ENCODE measurements at regions not wholly inside any gene's neighbourhood (a gene's known extent, or its start where the extent isn't known, plus 50 kb on each side); places are given as distances from the start of the nearest gene placed in this dataset.
"Not testable (repeated sequence)": the region's sequence is repeated elsewhere in the genome, so short reads cannot be mapped to it uniquely, and the experiment has no call there.

GRCh38 chrX:50996930-50997329, 86.4 kb downstream of the BMP15 start:
- ChIA-PET POLR2A (no interaction called here), CTCF (no interaction called here)
- H3K36me3 ChIP-seq (ENCODE audit: control insufficient read depth in 4 of 4, insufficient read depth in 4 of 4, low read length in 3 of 4): no peaks in the 10 kb centered on the region
- no peaks in the 10 kb centered on the region for H3K4me1 ChIP-seq (ENCODE audit: control extremely low read depth in 1 of 4, control insufficient read depth in 4 of 4, insufficient read depth in 4 of 4, low read length in 3 of 4)
- 75% methylated on average over 3 of the region's 4 CpGs for WGBS (ENCODE audit: insufficient coverage)
- DNase-seq: no peak
- H3K27ac ChIP-seq (ENCODE audit: insufficient read depth in 1 of 2, low read depth in 1 of 2, low read length in 2 of 2, poor library complexity in 1 of 2, severe bottlenecking in 2 of 2): no peak overlapping the region
- no peaks in the 10 kb centered on the region for H3K27me3 ChIP-seq (replicated peaks in 2 of 5; ENCODE audit: control insufficient read depth in 4 of 5, insufficient read depth in 5 of 5, low read length in 4 of 5)
- H3K9me3 ChIP-seq (ENCODE audit: control extremely low read depth in 1 of 5, control insufficient read depth in 4 of 5, insufficient read depth in 2 of 5, low read depth in 1 of 5, low read length in 4 of 5): no peaks in the 10 kb centered on the region
- H3K4me3 ChIP-seq (ENCODE audit: control insufficient read depth in 1 of 7, extremely low read depth in 1 of 7, insufficient read depth in 4 of 7, low read depth in 2 of 7, low read length in 6 of 7): no peak overlapping the region

GRCh38 chrX:51000384-51000783, 89.8 kb downstream of the BMP15 start:
- WGBS (ENCODE audit: insufficient coverage): no CpG with 5 or more reads among the region's 4 CpGs
- H3K27ac ChIP-seq (ENCODE audit: insufficient read depth in 1 of 2, low read depth in 1 of 2, low read length in 2 of 2, poor library complexity in 1 of 2, severe bottlenecking in 2 of 2); H3K4me1 ChIP-seq (ENCODE audit: control extremely low read depth in 1 of 4, control insufficient read depth in 4 of 4, insufficient read depth in 4 of 4, low read length in 3 of 4); POLR2A ChIA-PET; H3K4me3 ChIP-seq (ENCODE audit: control insufficient read depth in 1 of 7, extremely low read depth in 1 of 7, insufficient read depth in 4 of 7, low read depth in 2 of 7, low read length in 6 of 7); CTCF ChIA-PET; H3K27me3 ChIP-seq (replicated peaks in 2 of 5; ENCODE audit: control insufficient read depth in 4 of 5, insufficient read depth in 5 of 5, low read length in 4 of 5); H3K9me3 ChIP-seq (ENCODE audit: control extremely low read depth in 1 of 5, control insufficient read depth in 4 of 5, insufficient read depth in 2 of 5, low read depth in 1 of 5, low read length in 4 of 5); DNase-seq; H3K36me3 ChIP-seq (ENCODE audit: control insufficient read depth in 4 of 4, insufficient read depth in 4 of 4, low read length in 3 of 4): not testable (repeated sequence)

- H3K4me3 ChIP-seq (ENCODE audit: control insufficient read depth in 1 of 7, extremely low read depth in 1 of 7, insufficient read depth in 4 of 7, low read depth in 2 of 7, low read length in 6 of 7); H3K4me1 ChIP-seq (ENCODE audit: control extremely low read depth in 1 of 4, control insufficient read depth in 4 of 4, insufficient read depth in 4 of 4, low read length in 3 of 4); H3K36me3 ChIP-seq (ENCODE audit: control insufficient read depth in 4 of 4, insufficient read depth in 4 of 4, low read length in 3 of 4); H3K27ac ChIP-seq (ENCODE audit: insufficient read depth in 1 of 2, low read depth in 1 of 2, low read length in 2 of 2, poor library complexity in 1 of 2, severe bottlenecking in 2 of 2); POLR2A ChIA-PET; DNase-seq; H3K9me3 ChIP-seq (ENCODE audit: control extremely low read depth in 1 of 5, control insufficient read depth in 4 of 5, insufficient read depth in 2 of 5, low read depth in 1 of 5, low read length in 4 of 5); H3K27me3 ChIP-seq (replicated peaks in 2 of 5; ENCODE audit: control insufficient read depth in 4 of 5, insufficient read depth in 5 of 5, low read length in 4 of 5); CTCF ChIA-PET: not testable (repeated sequence)
- WGBS (ENCODE audit: insufficient coverage): 69% methylated on average over 6 of the region's 11 CpGs
Measured at GRCh38 chrX:51001733-51002632, 91.4 kb downstream of the BMP15 start.

GRCh38 chrX:51006064-51006463, 95.5 kb downstream of the BMP15 start:
- no peak overlapping the region for H3K27ac ChIP-seq (ENCODE audit: insufficient read depth in 1 of 2, low read depth in 1 of 2, low read length in 2 of 2, poor library complexity in 1 of 2, severe bottlenecking in 2 of 2)
- ChIA-PET CTCF (no interaction called here), POLR2A (no interaction called here)

GRCh38 chrX:51024106-51024696, 113.7 kb downstream of the BMP15 start:
- POLR2A ChIA-PET: no interaction called here
- peaks cover 0 to 7% (median 0%) of the 10 kb centered on the region in 5 experiments for H3K9me3 ChIP-seq (ENCODE audit: control extremely low read depth in 1 of 5, control insufficient read depth in 4 of 5, insufficient read depth in 2 of 5, low read depth in 1 of 5, low read length in 4 of 5)
- H3K27ac ChIP-seq (ENCODE audit: insufficient read depth in 1 of 2, low read depth in 1 of 2, low read length in 2 of 2, poor library complexity in 1 of 2, severe bottlenecking in 2 of 2): no peak overlapping the region
- no peak overlapping the region for H3K4me3 ChIP-seq (ENCODE audit: control insufficient read depth in 1 of 7, extremely low read depth in 1 of 7, insufficient read depth in 4 of 7, low read depth in 2 of 7, low read length in 6 of 7)
- WGBS (ENCODE audit: insufficient coverage): 53% methylated on average over 5 of the region's 5 CpGs
- H3K36me3 ChIP-seq (ENCODE audit: control insufficient read depth in 4 of 4, insufficient read depth in 4 of 4, low read length in 3 of 4): no peaks in the 10 kb centered on the region
- no peak for DNase-seq
- H3K4me1 ChIP-seq (ENCODE audit: control extremely low read depth in 1 of 4, control insufficient read depth in 4 of 4, insufficient read depth in 4 of 4, low read length in 3 of 4): no peaks in the 10 kb centered on the region
- H3K27me3 ChIP-seq (replicated peaks in 2 of 5; ENCODE audit: control insufficient read depth in 4 of 5, insufficient read depth in 5 of 5, low read length in 4 of 5): no peaks in the 10 kb centered on the region
- CTCF ChIA-PET: no interaction called here

More at GRCh38 chrX:51006064-51006463, 95.5 kb downstream of the BMP15 start:
- no peak overlapping the region for H3K4me3 ChIP-seq (ENCODE audit: control insufficient read depth in 1 of 7, extremely low read depth in 1 of 7, insufficient read depth in 4 of 7, low read depth in 2 of 7, low read length in 6 of 7)
- no peak for DNase-seq
- H3K4me1 ChIP-seq (ENCODE audit: control extremely low read depth in 1 of 4, control insufficient read depth in 4 of 4, insufficient read depth in 4 of 4, low read length in 3 of 4): no peaks in the 10 kb centered on the region
- H3K36me3 ChIP-seq (ENCODE audit: control insufficient read depth in 4 of 4, insufficient read depth in 4 of 4, low read length in 3 of 4): no peaks in the 10 kb centered on the region
- H3K27me3 ChIP-seq (replicated peaks in 2 of 5; ENCODE audit: control insufficient read depth in 4 of 5, insufficient read depth in 5 of 5, low read length in 4 of 5): peaks cover 0 to 8% (median 0%) of the 10 kb centered on the region in 5 experiments
- H3K9me3 ChIP-seq (ENCODE audit: control extremely low read depth in 1 of 5, control insufficient read depth in 4 of 5, insufficient read depth in 2 of 5, low read depth in 1 of 5, low read length in 4 of 5): no peaks in the 10 kb centered on the region

GRCh38 chrX:51026862-51027261, 116.3 kb downstream of the BMP15 start:
- 85% methylated on average over 3 of the region's 3 CpGs for WGBS (ENCODE audit: insufficient coverage)
- no peak overlapping the region for H3K4me3 ChIP-seq (ENCODE audit: control insufficient read depth in 1 of 7, extremely low read depth in 1 of 7, insufficient read depth in 4 of 7, low read depth in 2 of 7, low read length in 6 of 7)
- CTCF ChIA-PET: no interaction called here

GRCh38 chrX:51035746-51036145, 125.2 kb downstream of the BMP15 start:
- no peaks in the 10 kb centered on the region for H3K27me3 ChIP-seq (replicated peaks in 2 of 5; ENCODE audit: control insufficient read depth in 4 of 5, insufficient read depth in 5 of 5, low read length in 4 of 5)
- no peaks in the 10 kb centered on the region for H3K4me1 ChIP-seq (ENCODE audit: control extremely low read depth in 1 of 4, control insufficient read depth in 4 of 4, insufficient read depth in 4 of 4, low read length in 3 of 4)
- WGBS (ENCODE audit: insufficient coverage): 60% methylated on average over 1 of the region's 3 CpGs
- peaks cover 0 to 2% (median 0%) of the 10 kb centered on the region in 5 experiments for H3K9me3 ChIP-seq (ENCODE audit: control extremely low read depth in 1 of 5, control insufficient read depth in 4 of 5, insufficient read depth in 2 of 5, low read depth in 1 of 5, low read length in 4 of 5)
- ChIA-PET POLR2A (no interaction called here), CTCF (no interaction called here)
- DNase-seq: no peak
- no peak overlapping the region for H3K4me3 ChIP-seq (ENCODE audit: control insufficient read depth in 1 of 7, extremely low read depth in 1 of 7, insufficient read depth in 4 of 7, low read depth in 2 of 7, low read length in 6 of 7)
- H3K36me3 ChIP-seq (ENCODE audit: control insufficient read depth in 4 of 4, insufficient read depth in 4 of 4, low read length in 3 of 4): no peaks in the 10 kb centered on the region
- H3K27ac ChIP-seq (ENCODE audit: insufficient read depth in 1 of 2, low read depth in 1 of 2, low read length in 2 of 2, poor library complexity in 1 of 2, severe bottlenecking in 2 of 2): no peak overlapping the region

More at GRCh38 chrX:51026862-51027261, 116.3 kb downstream of the BMP15 start:
- DNase-seq: no peak
- POLR2A ChIA-PET: no interaction called here
- Histone ChIP-seq H3K36me3 (ENCODE audit: control insufficient read depth in 4 of 4, insufficient read depth in 4 of 4, low read length in 3 of 4) (no peaks in the 10 kb centered on the region), H3K9me3 (ENCODE audit: control extremely low read depth in 1 of 5, control insufficient read depth in 4 of 5, insufficient read depth in 2 of 5, low read depth in 1 of 5, low read length in 4 of 5) (no peaks in the 10 kb centered on the region), H3K4me1 (ENCODE audit: control extremely low read depth in 1 of 4, control insufficient read depth in 4 of 4, insufficient read depth in 4 of 4, low read length in 3 of 4) (no peaks in the 10 kb centered on the region), H3K27me3 (replicated peaks in 2 of 5; ENCODE audit: control insufficient read depth in 4 of 5, insufficient read depth in 5 of 5, low read length in 4 of 5) (no peaks in the 10 kb centered on the region), H3K27ac (ENCODE audit: insufficient read depth in 1 of 2, low read depth in 1 of 2, low read length in 2 of 2, poor library complexity in 1 of 2, severe bottlenecking in 2 of 2) (no peak overlapping the region)
